OCI-LY7 (cell line): ENCODE measurements at regions not wholly inside any gene's neighbourhood (a gene's known extent, or its start where the extent isn't known, plus 50 kb on each side); places are given as distances from the start of the nearest gene placed in this dataset.

Source experiments
- BruUV-seq: library from RNA; stranded (reverse); fragments of 400-500 nt; replicated peaks from 2 replicates; lab custom pipeline; 2021; lab: Mats Ljungman, UMichigan
- CTCF ChIA-PET: fragments of 300-600 bp; sonication (Branson Sonifier 250); formaldehyde crosslinking; loops from one replicate; lab custom pipeline; 2022; ENCODE audit warnings: antibody characterized with exemption; ENCODE audit not compliant: unreplicated experiment; lab: Charles Lee
- POLR2A ChIA-PET: fragments of 300-600 bp; sonication (Branson Sonifier 250); formaldehyde crosslinking; loops from one replicate; lab custom pipeline; 2022; ENCODE audit warnings: antibody characterized with exemption; lab: Charles Lee
- DNase-seq: peaks from one replicate; pipeline ENCODE4 v3.0.0-alpha.2; 2015; ENCODE audit warnings: low spot score
- H2AFZ ChIP-seq: fragments of 200-600 bp; sonication (generic), shearing (Covaris generic); 2 replicates; pipeline ENCODE4 v1.6.1; 2014; ENCODE audit warnings: mild to moderate bottlenecking, antibody characterized with exemption, low read length, moderate library complexity
- H3K27ac ChIP-seq: fragments of 200-600 bp; sonication (generic); 2 replicates; pipeline ENCODE4 v1.5.1; 2014; ENCODE audit warnings: mixed run types, low read depth, mild to moderate bottlenecking, moderate library complexity, low read length, inconsistent platforms; ENCODE audit not compliant: poor library complexity, severe bottlenecking
- H3K36me3 ChIP-seq: fragments of 200-600 bp; sonication (generic); 2 replicates; pipeline ENCODE4 v1.6.1; 2014; ENCODE audit warnings: mild to moderate bottlenecking, antibody characterized with exemption, low read length, moderate library complexity, mixed read lengths; ENCODE audit not compliant: insufficient read depth
- H3K4me1 ChIP-seq: fragments of 200-600 bp; sonication (generic); 2 replicates; pipeline ENCODE4 v1.5.1; 2014; ENCODE audit warnings: mild to moderate bottlenecking, low read length; ENCODE audit not compliant: insufficient read depth, poor library complexity, severe bottlenecking
- H3K4me2 ChIP-seq: fragments of 200-600 bp; sonication (generic); 2 replicates; pipeline ENCODE4 v1.6.1; 2014; ENCODE audit warnings: mild to moderate bottlenecking, low read length
- H3K4me3 ChIP-seq: fragments of 200-600 bp; sonication (generic); 2 replicates; pipeline ENCODE4 v1.5.1; 2014; ENCODE audit warnings: mild to moderate bottlenecking, low read depth, low read length; ENCODE audit not compliant: poor library complexity, severe bottlenecking
- H3K79me2 ChIP-seq: fragments of 200-600 bp; sonication (generic); 2 replicates; pipeline ENCODE4 v1.6.1; 2016; ENCODE audit warnings: low read depth, mild to moderate bottlenecking, low read length, moderate library complexity, mixed read lengths; ENCODE audit not compliant: insufficient read depth
- H3K9me2 ChIP-seq: fragments of 200-600 bp; sonication (generic); 2 replicates; pipeline ENCODE4 v1.6.1; 2016; ENCODE audit warnings: mild to moderate bottlenecking, low read length, mixed read lengths; ENCODE audit not compliant: insufficient read depth
- H3K9me3 ChIP-seq: fragments of 200-600 bp; sonication (generic); 2 replicates; pipeline ENCODE4 v1.6.1; 2014; ENCODE audit warnings: mild to moderate bottlenecking, mixed run types, low read length, mixed read lengths
- H4K20me1 ChIP-seq: fragments of 200-600 bp; sonication (generic); 2 replicates; pipeline ENCODE4 v1.6.1; 2014; ENCODE audit warnings: mild to moderate bottlenecking, antibody characterized with exemption, low read length, moderate library complexity, mixed read lengths; ENCODE audit not compliant: insufficient read depth
- EZH2phosphoT487 ChIP-seq: fragments of 200-600 bp; sonication (generic); IDR thresholded peaks from 2 replicates; pipeline ENCODE4 v1.6.1; 2018; ENCODE audit warnings: low read depth, borderline replicate concordance, mild to moderate bottlenecking, mixed run types, antibody characterized with exemption, low read length, moderate library complexity, mixed read lengths
- intact Hi-C: fragments of 100-400 bp; cut with micrococcal nuclease; formaldehyde crosslinking; loops from one replicate; pipeline ENCODE4 v1.10.0; 2022; ENCODE audit not compliant: unreplicated experiment
- TF ChIP-seq, protein P1 (sequence below): fragments of 200-600 bp; sonication (generic); conservative IDR thresholded peaks from 2 replicates; pipeline ENCODE4 v1.5.1; 2014; ENCODE audit warnings: mild to moderate bottlenecking, antibody characterized with exemption, low read length, moderate library complexity, mixed read lengths

- intact Hi-C loops, result no loop called here
- H4K20me1 ChIP-seq, result no peaks in the 10 kb centered on the region
- no peak overlapping the region for H3K4me2 ChIP-seq
- CTCF ChIA-PET, result no interaction called here
- TF ChIP-seq, protein P1, sequence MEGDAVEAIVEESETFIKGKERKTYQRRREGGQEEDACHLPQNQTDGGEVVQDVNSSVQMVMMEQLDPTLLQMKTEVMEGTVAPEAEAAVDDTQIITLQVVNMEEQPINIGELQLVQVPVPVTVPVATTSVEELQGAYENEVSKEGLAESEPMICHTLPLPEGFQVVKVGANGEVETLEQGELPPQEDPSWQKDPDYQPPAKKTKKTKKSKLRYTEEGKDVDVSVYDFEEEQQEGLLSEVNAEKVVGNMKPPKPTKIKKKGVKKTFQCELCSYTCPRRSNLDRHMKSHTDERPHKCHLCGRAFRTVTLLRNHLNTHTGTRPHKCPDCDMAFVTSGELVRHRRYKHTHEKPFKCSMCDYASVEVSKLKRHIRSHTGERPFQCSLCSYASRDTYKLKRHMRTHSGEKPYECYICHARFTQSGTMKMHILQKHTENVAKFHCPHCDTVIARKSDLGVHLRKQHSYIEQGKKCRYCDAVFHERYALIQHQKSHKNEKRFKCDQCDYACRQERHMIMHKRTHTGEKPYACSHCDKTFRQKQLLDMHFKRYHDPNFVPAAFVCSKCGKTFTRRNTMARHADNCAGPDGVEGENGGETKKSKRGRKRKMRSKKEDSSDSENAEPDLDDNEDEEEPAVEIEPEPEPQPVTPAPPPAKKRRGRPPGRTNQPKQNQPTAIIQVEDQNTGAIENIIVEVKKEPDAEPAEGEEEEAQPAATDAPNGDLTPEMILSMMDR, result no peak
- TF ChIP-seq EZH2phosphoT487, result no peak
- H2AFZ ChIP-seq, result no peak overlapping the region
- H3K36me3 ChIP-seq, result no peaks in the 10 kb centered on the region
- DNase-seq, result no peak
- H3K4me1 ChIP-seq, result no peaks in the 10 kb centered on the region
- no TSS peak for BruUV-seq
- H3K9me3 ChIP-seq, result no peaks in the 10 kb centered on the region
- H3K79me2 ChIP-seq, result no peaks in the 10 kb centered on the region
- POLR2A ChIA-PET, result interaction anchor here (0.7 kb wide), 1 partner anchor 28 kb away, joined by 4 read pairs; no protein-coding TSS in a partner anchor
- H3K4me3 ChIP-seq, result no peak overlapping the region
- no peak overlapping the region for H3K27ac ChIP-seq
- no peaks in the 10 kb centered on the region for H3K9me2 ChIP-seq
Observed at GRCh38 chr19:30222992-30223865, 149.0 kb upstream of the ZNF536 start.

GRCh38 chr19:30223866-30224688 lies 148.1 kb upstream of the ZNF536 start:
- H3K9me2 ChIP-seq, result no peaks in the 10 kb centered on the region
- no TSS peak for BruUV-seq

More at GRCh38 chr19:30223866-30224688, 148.1 kb upstream of the ZNF536 start:
- Histone ChIP-seq H3K4me1 (no peaks in the 10 kb centered on the region), H3K79me2 (no peaks in the 10 kb centered on the region), H4K20me1 (no peaks in the 10 kb centered on the region), H3K4me3 (no peak overlapping the region), H3K9me3 (no peaks in the 10 kb centered on the region), H3K27ac (no peak overlapping the region), H3K36me3 (no peaks in the 10 kb centered on the region), H2AFZ (no peak overlapping the region), H3K4me2 (no peak overlapping the region)
- intact Hi-C loops, result no loop called here
- TF ChIP-seq, protein P1, result no peak
- no peak for TF ChIP-seq EZH2phosphoT487
- no peak for DNase-seq
- CTCF ChIA-PET, result no interaction called here
- POLR2A ChIA-PET, result interaction anchor here (0.7 kb wide), 1 partner anchor 29 kb away, joined by 4 read pairs; no protein-coding TSS in a partner anchor
